NOMO-1 treated with dmso at 0.1 percent for 144 hours (cell line): ENCODE measurements at regions not wholly inside any gene's neighbourhood (a gene's known extent, or its start where the extent isn't known, plus 50 kb on each side); places are given as distances from the start of the nearest gene placed in this dataset.

ENCODE experiments used
- DNase-seq: peaks from one replicate; lab custom pipeline; 2025; ENCODE audit not compliant: unreplicated experiment; lab: John Stamatoyannopoulos, UW

GRCh38 chr12:86333955-86334522 is 77.8 kb upstream of the MGAT4C start:
- no peak for DNase-seq

GRCh38 chr12:86331457-86331856 is 75.3 kb upstream of the MGAT4C start:
- DNase-seq: no peak

GRCh38 chr12:86331012-86331411 is 74.8 kb upstream of the MGAT4C start:
- no peak for DNase-seq

- DNase-seq: no peak
These were observed 56.0 kb upstream of the MGAT4C start for GRCh38 chr12:86312232-86312631.
